Suppressor macrophage treated with lipopolysaccharide for 4 hours (primary cell): ENCODE measurements at regions not wholly inside any gene's neighbourhood (a gene's known extent, or its start where the extent isn't known, plus 50 kb on each side); places are given as distances from the start of the nearest gene placed in this dataset.

Experiments
- DNase-seq: peaks from one replicate; pipeline ENCODE4 v3.0.0-alpha.2; 2020

DNA sequence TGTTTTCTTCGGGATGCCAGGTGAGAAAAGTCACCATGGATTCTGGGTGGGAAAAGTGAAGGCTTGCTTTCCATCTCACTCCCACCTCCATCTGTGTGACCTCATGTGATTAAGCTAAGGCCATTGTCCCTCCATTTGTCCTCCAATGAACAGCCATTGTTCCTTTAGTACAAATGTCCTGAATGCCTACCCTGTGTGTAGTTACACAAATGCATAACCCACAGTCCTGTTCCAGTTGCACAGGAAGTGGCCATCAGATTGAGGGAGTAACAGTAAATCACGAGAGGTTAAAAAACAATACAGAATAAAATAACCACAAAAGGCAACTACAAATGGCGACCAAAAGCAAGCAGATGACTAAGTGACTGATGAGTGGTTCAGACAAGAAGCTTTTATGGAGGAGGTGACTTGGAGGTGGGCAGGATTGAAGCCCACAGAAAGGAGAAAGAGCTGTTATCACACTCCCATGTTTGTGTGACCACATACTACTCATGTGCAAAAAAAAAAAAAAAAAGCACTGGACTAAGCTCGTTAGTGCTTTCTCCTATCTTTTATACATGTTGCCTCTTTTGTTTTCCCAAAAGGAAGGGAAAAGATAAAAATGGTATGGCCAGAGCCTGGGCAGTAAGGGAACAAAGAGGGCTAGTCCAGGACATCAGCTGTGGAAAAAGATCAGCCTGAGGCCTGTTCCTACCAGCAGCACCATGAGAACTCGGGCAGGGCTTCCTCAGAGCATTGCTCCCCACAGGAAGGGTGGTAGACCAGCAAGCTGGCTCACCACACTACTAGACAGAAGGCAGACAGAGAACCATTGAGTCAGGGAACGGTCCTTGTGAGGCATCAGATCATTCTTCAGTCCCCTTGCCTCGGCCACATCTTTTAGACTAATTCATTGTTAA is 111.0 kb downstream of the TFAP2A start:
- DNase-seq, result no peak

DNA sequence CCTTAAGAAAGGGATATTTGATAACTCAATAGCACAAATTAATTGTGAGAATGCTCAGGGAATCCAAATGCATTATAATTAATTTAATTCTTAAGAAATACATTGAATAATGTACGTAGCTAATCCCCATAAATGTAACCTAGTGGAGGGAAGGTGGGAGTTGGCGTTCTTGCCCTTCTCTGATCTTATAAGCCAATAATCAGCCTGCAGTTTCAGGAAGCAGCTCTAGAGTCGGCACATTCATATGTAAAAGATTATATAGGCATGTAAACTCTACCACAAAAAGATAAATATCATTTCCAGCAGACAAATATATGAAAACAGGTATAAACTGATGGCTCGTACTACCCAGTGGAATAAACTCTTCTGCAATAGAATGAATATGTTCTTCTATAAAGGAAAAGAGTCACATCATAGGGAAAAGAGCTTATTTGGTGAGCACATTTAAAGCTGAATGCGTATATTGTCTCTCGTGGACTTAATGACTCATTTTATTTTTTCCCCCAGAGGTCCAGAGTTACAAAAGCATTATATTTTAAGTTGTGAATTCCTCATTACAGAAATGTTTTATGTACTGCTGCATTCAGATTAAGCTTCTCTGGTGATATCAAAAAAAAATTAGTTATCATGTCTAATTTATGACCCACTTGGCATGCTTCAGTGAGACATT is 112.2 kb downstream of the TFAP2A start:
- DNase-seq, result no peak

DNA sequence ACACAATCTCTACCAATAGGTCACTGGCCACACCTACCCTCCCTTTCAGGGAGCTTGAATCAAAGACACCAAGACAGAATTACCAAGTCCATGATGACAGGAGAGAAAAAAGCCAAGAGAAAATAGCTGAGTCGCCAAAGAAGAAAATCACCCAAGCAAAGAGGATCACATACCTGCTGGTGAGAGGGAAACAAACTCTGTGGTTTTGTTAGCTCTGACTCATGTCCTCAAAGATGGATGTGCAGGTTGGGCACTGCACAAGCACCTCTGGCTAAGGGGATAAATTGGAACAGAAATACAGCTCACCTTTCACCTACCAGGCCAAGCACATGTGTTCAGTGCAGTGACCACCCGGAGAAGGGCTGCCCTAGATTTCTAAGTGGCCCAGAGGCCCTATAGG is 114.8 kb downstream of the TFAP2A start:
- DNase-seq, result no peak

DNA sequence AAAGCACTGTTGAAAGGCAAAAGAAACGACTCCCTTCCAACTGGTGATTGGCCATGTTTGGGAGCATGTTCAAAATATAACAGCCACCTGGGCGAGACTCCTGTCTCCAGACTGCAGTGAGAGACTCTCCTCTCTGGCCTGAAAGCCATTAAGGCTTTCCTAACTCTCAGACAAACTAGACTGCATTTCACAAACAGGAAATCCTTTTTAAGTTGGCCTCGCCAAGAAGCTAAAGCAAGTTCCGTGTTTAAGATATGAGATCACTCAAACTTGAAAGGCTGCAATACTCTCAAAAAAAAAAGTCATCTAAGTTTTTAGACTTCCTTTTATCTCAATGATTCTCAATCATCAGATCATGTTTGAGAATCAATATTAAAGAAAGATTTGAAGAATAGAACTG is 117.0 kb downstream of the TFAP2A start:
- DNase-seq, result peak; percentile 4

DNA sequence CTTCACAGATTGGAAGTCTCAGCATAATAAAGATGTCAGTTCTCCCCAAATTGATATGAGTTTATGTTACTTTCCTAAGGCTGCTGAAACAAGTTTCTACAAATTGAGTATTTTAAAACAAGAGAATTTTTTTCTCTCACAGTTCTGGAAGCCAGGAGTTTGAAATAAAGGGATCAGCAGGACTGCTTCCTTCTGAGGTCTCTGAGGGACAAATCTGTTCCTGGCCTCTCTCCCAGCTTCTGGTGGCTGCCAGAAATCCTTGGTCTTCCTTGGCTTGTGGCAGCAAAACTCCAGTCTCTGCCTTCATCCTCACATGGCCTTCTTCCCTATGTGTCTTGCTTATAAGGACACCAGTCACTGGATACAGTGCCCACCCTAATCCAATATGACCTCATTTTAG is 136.1 kb downstream of the TFAP2A start:
- DNase-seq, result no peak

DNA sequence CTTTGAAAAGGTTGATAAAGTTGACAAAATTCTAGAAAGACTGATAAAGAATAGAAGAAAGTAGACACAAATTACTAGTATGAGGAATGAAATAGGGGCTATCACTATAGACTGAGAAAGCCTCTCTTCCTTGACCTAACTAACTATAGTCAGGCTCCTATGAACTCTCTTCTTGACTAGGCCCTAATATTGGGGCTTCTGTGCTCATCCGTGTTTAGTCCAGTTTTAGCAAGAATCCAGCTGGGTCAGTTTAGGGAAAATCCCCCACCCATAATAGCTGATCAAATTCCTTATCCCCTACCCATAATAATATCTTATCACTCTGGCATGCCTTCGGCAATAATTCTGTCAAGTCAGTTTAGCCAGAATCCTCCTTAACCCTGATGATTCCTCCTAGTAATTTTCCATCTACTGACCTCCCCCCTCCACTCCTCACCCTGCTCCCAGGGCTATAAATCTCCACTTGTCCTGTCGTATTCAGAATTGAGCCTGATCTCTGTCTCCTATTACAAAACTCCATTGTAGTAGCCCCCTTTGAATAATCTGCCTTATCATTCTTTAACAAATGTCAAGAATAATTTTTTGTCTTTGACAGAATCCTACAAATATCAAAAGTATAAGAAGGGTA is 138.1 kb downstream of the TFAP2A start:
- DNase-seq, result no peak

DNA sequence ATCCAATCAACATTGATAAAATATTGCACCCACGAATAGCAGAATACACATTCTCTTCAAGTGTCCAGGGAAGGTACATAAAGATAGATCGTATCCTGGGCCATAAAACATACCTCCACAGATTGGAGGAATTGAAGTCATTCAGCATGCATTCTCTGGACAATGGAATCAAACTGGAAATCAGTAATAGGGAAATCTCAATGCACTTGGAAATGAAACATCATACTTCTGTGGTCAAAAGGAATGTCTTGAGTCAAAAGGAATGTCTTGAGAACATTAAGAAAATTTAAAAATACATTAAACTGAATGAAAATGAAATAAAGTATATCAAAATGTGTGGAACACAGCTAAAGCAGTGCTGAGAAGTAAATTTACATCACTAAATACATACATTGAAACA is 138.8 kb downstream of the TFAP2A start:
- DNase-seq, result no peak

DNA sequence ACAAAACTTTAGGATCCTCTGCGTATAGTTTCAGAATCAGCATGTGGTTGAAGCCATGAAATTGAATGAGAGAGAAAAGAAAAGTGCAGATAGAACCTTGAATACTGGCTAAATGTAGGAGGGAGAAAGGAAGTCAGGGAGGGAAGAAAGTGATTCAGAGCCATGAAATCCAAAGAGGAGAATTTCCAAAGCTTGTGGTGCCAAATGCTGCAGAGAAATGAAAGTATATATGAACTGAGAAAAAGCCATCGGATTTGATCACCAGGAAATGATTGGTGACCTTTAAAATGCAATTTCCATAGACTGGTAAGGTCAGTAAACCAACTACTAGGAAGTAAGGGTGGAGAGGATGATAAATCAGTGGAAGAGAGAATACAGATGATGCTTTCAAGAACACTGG is 142.3 kb downstream of the TFAP2A start:
- DNase-seq, result no peak

DNA sequence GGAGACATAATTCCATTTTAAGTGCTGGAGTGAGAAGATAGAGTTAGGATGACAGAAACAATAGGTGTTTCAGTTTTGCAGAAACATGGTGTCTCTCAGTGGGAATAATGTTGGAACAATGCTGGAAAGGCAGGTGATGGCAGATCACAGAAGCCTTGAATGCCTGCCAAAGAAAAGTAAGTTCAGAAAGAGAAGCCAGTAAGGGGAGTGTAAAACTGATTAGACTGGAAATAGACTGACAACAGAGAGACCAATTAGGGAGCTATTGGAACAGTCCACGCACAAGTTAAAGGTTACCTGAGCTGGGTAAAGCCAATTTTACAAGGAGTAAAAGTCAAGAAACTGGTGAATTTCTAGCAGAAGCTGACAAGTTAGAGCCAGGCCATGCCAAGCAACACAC is 142.9 kb downstream of the TFAP2A start:
- no peak for DNase-seq

DNA sequence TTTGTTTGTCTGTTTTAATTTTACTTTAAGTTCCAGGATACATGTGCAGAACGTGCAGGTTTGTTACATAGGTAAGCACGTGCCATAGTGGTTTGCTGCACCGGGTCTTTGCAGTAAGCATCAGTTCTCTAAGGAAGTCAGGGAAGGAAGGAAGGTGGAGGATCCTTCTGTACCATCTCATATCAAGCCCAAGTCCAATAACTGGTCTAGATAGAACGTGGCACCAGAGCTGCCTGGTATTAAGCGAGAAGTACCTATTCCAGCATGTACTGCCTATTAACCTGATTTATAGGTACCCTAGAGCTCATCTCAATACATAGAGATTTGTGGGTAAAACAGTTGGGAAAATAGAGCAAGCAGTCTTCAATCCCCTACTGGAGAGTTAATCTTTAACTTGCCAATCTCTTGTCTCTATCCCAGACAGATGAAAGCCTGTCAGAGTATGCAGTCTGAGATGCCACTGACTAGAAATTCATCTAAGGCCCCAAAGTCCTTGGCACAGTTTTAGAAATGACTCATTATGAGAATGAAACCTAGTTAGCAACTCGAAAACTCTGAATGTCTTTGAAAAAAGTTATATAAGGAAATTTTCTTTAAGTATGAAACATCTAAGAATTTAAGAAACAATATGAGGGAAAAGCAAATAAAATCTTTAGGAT is 144.9 kb downstream of the TFAP2A start:
- DNase-seq, result no peak

DNA sequence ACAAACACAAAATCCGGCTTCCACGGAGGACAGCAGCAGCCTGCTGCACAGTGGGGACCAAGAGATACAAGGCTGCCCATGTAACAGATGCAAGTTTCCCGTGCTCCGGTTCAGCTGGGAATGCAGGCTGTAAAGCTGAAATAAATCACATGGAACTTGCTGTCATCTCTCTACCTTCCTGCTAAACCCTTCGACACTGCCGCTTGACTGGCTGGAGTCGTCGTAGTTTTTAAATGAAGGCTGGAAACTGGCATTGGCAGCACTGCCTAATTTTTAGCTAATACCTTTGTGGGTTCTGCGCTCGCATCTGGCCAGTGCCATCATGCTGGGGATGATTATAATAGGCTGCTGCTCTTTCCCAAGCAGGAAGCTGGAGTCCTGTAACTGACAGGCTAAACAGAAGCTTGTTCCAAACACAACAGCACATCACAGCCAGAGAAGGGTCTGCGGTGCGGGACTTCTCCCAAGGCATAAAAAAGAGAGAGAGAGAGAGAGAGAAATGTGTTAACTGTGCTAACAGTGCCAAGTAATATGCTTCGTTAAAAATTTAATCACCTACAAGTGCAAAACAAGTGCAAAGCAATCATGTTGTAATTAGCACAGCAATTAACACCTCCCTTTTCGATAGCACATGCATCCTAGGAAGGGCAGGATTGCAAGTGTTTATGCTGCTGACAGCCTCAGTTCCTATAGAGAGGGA is 146.1 kb downstream of the TFAP2A start:
- DNase-seq, result no peak

DNA sequence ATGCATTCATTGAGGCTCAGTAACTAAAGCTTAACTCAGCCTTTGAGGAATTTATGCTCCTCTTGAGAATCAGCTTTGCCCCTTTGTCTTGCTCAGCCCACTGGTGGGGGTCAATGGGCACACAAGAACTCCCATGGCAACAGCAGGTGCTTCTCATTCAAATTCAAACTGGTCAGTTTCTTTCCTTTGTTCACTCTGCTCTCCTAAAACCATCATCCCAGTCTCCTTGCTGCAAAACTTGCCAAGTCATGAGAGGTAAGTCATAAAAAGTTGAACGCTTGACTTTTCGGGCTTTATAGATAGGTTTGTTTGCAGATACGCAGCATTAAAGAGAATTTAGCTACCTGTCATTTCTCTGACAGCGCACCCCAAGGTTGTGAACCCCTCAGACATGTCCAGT is 146.8 kb downstream of the TFAP2A start:
- DNase-seq, result no peak

DNA sequence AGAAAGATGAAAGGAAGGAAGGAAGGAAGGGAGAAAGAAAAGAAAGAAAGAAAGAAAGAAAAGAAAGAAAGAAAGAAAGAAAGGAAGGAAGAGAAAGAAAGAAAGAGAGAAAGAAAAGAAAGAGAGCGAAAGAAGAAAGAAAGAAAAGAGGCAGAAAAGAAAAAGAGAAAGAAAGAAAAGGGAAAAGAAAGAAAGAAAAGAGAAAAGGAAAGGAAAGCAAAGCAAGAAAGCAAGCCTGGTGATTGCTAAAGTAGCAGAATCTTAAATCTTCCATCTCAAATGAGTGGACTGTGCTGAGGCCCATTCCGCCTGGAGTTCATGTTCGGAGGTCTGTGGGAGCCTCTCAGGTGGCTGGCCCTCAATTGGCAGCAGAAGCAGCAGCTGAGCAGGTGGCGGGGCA is 148.4 kb downstream of the TFAP2A start:
- DNase-seq, result no peak

DNA sequence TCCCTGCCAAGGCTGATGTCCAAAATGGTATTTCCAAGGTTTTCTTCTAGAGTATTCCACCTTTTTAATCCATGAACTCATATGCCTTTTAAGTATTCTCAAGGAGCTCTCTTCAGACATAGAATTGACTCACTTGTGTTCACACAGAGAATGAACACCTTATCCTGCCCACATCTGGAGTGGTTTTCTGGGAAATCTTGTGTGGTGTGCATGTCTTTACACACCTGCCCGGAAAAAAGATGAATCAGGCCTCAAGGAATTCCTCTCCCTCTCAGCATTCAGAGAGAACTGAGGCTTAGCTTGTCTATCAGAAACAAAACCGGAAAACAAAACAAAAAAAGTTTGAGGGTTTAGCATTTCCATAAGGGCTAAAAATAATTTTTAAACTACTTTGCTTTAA is 148.8 kb downstream of the TFAP2A start:
- DNase-seq, result no peak

DNA sequence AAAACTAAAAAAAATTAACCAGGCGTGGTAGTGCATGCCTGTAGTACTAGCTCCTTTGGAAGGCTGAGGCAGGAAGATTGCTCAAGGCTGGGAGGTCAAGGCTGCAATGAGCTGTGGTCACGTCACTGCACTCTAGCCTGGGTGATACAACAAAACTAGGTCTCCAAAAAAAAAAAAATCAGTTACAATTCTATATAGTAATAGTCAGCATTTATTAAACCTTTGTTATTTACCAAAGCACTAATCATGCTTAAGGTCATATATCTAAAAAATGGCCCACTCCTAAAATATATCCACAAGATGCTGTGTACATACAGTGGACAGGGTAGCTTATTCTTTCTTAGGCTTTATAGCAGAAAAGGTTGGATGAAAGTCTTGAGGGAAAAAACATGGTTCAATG is 152.4 kb downstream of the TFAP2A start:
- DNase-seq, result no peak

DNA sequence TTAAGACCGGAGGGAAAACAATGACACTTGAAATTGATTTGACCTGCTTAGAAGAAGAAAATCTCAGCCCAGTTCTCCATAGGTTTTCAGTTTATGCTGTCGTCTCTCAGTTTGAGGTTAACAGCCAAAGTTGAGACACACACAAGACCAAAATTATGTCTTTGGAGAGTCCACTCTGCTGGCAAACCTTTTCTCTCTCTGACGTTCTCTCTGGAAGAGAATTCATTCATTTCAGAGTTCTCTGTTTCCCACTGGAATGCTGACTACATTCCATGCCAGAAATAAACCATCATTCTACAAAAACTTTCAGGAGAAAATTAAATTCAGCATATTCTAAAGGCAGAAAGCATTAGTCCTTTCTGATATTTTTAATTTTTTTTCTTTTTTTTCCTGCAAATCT is 155.2 kb downstream of the TFAP2A start:
- DNase-seq, result no peak

DNA sequence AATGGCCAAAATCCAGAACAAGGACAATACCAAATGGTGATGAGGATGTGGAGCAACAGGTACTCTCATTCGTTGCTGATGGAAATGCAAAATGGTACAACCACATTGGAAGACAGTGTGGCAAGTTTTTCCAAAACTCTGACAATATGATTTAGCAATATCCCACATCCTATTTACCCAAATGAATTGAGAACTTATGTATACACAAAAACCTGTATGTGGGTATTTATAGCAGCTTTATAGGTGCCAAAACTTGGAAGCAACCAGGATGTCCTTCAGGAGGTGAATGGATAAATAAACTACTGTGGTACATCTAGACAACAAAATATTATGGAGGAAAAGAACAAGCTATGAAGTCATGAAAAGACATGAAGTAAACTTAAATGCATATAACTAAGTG is 156.5 kb downstream of the TFAP2A start:
- DNase-seq, result no peak

DNA sequence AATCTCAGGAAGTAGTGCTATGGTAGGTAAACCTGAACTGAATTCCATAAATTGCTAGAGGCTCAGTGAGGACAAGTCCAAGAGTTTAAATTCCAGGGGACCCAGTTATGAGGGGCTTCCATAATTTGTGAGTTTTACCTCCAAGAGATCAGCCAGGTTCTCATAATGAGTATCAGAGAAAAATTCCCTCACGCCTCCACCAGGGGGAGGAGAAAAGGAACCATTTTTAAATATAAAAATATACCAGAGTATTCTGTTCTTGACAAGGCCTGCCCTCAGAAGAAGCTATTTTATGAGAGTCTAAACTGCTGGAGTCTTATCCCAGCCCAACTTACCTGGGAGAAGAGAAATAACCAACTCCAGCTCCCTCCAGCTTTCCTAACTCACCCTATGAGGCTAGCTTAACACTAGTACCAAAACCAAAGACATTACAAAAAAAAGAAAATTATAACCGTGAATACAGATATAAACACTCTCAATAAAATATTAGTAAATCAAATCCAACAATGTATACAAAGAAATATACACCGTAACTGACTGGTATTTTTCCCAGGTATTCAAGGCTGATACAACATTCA is 158.7 kb downstream of the TFAP2A start:
- DNase-seq, result peak; percentile 21

DNA sequence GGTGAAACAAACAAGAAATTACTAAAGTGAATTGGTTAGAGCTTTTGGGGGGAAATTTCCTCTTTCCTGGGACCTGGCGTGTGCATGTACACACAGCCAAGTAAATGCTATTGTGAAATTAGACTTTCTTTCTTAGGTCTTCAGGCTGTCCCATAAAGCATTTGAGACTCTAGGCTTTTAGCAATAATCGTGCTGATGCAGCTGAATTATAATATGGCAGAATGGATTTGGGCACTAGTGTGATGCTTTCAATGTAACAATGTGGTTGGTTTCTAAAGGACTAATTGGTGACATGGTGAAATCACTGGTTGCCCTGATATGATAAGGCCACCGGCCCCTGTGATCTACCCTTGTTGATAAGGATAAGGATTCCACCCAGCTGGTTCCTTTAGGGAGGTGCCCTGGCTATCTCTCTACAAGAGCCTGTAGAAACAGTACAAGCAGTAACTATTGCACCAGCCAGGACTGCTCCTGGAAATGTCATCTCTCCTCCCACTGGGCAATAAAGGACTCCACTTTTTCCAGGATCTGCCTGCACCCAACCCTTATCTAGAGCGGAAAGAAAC is 164.1 kb downstream of the TFAP2A start:
- DNase-seq, result no peak

DNA sequence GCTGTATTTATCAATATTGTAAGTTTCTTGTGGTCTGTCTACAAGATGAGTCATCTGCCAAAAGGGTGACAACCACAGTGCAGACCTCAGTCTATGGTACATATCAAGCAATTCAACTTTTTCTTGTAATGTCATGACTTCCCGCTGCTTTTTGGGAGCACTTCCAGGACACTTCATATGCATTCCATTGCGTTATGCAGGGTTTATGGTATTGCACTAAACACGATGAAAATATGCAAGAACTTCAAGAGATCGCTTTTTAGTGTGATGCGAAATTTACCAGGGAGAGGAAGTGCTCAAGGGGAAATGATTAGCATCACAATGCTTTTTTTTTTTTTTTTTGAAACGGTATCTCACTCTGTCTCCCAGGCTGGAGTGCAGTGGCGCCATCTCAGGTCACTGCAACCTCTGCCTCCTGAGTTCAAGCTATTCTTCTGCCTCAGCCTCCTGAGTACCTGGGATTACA is 166.5 kb downstream of the TFAP2A start:
- no peak for DNase-seq

DNA sequence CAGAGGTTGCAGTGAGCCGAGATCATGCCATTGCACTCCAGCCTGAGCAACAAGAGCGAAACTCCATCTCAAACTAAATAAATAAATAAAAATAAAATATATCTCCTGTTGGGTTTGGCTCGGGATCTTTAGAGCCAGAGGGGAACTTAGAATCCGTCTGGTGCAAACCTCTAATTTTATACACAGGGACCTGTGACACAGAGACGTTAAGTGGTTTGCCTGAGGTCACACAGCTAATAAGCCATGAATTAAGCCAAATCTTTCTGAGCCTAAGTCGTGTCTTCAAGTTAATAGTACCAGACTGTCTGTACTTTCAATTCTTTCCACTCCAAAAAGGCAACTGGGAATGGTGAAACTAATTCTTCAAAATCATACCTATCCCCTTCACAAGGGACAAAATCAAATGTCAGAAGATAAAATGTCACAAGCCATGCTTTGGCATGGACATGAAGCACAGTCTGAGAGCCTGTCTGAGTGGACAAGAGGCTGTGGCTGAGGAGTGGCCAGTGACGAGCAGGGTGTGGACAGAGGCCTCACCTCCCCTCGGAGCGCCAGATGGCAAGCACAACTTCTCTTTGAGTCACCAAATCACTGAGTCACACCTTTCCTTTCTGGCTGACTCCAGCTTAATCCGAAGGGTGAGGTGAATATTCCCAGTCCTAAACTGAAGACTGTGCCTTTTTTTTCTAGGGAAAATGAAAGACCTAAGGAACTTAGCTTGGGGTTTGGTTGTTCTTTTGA is 177.4 kb downstream of the TFAP2A start:
- no peak for DNase-seq
